NCI-H1417 treated with DMSO at 0.1 percent for 48 hours (cell line): ENCODE measurements at regions not wholly inside any gene's neighbourhood (a gene's known extent, or its start where the extent isn't known, plus 50 kb on each side); places are given as distances from the start of the nearest gene placed in this dataset.
A peak's percentile ranks its signal among the peaks of the same experiment; 100 is the strongest.
"Not testable (repeated sequence)": the region's sequence is repeated elsewhere in the genome, so short reads cannot be mapped to it uniquely, and the experiment has no call there.

ENCODE experiments used
- DNase-seq: peaks from one replicate; lab custom pipeline; 2025; lab: John Stamatoyannopoulos, UW

DNA sequence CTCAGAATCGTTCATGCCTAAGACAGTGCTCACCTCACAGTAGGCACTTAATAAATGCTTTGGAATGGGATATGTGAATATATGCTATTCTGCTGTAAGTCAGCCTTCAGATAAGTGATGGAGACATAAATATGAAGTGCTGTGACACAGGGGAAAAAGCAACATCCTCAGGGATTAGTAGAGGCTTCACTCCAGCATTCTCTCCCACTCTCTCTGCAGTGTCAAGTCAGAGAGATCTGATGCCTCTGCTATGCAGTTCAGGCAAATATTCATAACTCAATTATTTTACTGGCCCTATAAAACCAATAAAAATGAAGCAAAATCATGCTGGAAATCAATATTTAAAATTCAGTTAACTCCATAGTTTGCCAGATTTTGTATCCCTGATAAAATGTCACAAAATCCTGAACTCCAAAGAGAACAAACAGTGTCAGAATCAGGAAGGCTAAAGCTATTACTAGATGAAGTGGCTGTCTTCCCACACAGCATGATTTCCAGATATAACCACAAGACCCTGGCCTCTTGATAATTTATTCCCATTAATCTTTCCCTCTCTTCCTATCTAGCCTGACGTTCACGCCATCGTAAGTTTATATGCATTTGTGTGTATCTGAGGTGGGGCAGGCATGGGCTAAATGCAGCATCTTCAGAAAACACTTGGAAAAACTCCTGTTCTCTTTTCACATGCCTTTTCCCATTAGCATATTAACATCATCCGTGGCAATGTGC is 278.9 kb upstream of the ATP11B start:
- DNase-seq, result no peak

DNA sequence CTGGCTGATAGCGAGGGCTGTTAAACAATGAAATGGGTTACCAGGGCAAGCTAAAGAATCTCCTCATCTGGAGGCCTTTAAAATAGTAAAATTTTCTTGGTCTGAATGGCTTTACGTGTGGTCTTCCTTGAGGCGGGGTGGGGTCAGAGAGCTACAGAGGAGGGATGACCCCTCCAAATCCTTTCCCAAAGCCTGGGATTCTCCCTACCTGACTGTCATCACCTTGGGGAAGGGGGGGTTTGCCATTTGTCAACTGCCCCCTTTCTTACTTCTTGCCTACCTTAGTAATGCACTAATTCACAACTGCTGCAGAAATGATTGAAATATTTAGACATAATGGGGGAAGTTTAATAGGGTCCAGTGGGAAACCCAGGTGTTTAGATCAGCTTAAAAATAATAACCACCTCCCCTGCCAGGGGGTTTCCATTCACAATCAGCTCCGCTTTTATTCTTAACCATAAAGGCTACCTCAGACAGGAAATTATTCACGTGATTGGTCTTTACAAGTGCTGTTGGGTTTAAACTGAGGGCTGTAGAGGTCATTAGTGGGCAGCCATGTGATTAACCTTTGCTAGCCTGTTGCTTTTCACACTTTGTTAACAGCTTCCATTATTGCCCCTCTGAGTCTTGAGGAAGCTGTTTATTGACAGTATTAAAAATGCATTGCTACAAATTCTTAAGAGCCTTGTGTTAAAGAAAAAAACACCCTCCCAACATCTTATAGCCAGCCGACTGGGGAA is 276.5 kb upstream of the ATP11B start:
- DNase-seq, result no peak

DNA sequence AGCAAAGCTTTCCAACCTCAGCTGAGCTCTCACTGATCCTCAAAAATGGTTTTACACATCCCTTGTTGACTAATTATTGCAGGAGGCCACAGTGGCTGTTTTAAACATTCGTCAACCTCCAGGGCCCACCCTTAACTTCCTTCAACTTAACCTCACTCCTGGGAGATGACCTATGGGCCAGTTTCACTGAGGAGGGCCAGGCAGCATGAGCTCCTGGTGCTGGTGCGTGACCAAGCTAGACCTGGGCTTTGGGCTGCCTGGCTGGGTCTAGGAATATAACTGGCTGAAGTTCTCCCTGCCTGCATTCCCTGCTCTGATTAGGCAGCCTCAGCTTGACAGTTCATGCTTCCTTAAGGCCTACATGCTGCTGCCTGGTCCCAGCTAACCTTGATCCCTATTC is 273.7 kb upstream of the ATP11B start:
- no peak for DNase-seq

DNA sequence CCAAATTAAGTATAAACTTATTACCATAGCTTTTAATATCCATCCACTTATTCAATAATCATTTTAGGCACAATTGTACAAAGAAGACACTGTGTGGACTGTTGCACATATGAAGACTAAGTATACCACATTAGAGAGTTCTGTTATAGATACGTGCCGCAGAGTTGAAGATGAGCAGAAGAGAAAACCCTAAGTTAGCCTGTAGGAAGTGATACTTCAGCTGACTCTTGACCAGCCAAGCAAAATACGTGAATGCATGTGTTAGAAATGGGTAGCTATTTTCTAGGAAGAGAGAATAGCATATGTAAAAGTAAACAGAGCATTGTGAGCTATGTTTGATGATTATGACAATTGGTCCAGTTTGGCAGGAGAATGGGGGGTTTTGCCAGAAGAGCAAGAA is 272.0 kb upstream of the ATP11B start:
- no peak for DNase-seq

DNA sequence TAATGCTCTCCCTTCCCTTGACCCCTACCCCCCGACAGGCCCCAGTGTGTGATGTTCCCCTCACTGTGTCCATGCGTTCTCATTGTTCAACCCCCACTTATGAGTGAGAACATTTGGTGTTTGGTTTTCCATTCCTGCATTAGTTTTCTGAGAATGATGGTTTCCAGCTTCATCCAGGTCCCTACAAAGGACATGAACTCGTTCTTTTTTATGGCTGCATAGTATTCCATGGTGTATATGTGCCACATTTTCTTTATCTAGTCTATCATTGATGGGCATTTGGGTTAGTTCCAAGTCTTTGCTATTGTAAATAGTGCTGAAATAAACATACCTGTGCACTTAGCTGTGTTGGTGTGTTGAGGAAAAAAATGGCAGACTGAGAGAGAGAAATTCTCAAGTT is 269.9 kb upstream of the ATP11B start:
- not testable (repeated sequence) for DNase-seq

DNA sequence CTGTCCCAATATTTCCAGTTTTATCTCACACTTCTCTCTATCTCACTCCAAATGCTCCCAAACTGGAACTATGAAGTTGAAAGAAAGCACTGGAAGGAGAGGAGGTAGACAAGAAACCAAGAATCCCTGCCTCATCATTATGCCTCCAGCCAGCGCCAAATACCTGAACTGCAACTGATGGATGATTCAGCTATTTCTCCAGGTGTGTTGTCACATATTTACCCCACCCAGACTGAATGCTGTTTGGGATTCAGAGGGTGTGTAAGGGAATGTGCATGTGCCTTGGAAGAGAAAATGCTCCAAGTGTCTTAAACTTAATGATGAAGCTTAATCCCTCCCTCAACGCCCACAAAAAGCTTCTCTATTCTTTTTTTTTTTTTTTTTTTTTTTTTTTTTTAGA is 269.5 kb upstream of the ATP11B start:
- DNase-seq, result no peak

DNA sequence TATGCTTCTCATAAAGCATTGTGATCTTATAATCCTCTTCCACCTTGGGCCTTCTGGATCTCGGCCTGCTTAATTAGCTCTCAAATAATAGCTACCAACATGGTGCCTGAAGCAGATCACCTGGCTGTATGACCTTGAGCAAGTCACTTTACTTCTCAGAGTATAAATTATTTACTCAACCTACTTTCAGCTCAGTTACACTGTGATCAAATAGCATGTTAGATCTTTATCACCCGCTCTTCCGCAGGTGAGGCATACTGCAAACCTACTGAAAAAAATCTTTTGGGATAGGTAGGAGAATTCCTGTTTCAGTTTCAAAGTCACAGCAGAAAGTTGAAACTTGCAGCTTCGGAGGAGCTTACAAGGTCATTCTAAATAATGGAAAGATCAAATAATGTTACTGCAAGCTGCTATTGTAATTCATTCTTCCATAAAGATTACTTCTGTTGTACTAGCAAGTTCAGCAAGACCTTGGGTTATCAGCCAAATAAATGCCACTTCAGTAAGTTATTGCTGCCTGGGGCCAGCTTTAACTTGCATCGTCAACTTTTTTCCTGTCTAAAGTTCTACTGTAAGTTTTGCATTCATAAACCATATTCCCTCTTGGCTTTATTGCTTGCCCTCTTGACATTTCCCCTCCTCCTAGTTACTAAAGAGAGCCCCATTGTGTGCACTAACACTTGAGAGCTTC is 268.4 kb upstream of the ATP11B start:
- DNase-seq, result no peak

DNA sequence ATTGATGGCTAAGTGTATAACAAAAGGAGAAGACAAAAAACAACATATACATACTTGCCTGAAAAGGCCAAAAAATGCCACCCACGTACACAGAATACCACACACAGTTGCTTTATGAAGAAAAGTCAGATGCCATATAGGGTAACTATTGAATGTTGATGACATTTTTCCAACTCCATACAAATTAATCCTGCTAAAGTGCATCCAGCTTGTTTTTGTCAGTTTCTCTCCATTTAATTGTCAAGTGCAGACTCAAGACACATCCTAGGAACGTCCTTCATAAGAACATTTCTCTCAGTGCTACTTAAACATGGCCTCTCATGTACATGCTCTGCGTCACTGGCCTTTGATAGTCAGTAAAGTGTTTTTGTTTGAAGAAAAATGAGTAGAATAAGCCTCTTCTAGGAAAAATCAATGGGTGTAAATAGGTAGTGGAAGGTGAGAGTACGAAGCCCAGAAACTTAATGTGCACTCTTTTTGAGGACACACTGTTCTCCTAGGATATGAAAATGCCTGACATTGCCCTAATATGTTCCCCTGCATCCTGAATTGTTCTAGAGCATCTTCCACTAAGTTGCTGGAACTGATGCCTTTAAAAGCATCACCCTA is 267.4 kb upstream of the ATP11B start:
- no peak for DNase-seq

DNA sequence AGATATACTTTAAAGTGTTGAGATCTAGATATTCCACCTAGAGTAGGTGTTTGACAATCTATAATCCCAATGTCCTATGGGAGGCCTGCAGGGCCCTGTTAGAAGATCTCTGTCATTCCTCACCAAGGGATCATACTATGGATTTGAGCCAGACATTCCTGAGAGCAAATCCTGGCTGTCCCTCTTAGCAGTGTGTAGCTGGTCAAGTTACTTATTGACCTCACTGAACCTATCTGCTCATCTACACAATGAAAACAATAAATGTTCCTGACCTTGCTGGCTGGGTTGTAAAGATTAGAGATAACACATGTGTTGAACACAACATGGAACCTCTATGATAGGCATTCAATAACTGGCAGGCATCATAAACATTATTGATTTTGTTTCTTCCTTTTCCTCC is 265.6 kb upstream of the ATP11B start:
- no peak for DNase-seq

DNA sequence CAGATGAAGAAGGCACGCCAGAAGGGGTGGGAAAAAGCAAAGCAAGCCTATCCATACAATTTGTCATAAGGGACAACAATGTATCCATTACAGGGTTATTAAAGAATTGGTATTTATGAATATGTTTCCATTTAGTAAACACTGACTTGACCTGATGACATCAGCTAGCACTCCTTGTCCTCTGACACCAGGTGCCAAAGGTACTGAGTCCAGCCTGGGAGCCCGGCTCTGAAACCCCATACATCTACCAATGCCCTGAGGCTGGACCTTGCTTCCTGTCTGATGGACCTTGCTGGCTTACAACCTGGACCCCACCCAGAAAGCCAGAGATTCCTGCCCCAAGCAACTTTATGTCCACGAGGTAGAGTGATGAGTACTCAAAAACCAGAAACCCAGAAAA is 263.0 kb upstream of the ATP11B start:
- DNase-seq, result no peak

DNA sequence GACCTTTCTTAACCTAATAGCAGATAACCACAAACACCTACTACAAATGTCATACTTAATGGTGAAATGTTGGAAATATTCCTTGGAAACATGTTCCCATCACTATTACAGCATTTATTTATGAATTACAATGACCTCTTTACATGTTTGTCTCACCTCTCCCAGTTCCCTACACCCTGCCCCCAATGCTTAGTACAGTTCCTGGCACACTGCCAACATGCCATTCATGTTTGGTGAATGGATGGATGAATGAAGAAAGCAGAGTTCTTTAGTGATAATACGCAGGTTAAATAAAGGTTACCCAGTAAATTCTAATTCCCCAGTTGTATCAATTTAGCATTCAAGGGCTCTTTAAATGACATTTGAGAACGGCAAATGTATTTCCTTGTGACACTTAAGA is 259.9 kb upstream of the ATP11B start:
- DNase-seq, result no peak

DNA sequence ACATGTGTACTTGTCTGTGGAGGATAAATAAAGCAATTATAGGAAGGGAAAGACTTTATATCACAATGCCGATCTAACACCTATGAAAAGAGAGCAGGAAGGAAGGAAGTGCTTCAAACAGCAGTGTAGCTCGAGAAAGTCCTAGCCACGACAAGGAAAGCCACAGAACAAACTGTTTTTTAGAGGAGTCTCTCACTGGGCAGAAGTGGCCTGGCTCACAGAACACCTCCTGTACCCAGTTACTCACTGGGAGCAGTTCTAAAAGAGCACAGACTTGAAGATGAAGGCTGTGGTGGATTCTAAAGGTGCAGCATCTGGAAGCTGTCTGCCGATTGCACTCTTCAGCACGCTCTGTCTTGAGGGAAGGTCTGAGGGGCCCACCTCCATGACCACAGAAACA is 248.8 kb upstream of the ATP11B start:
- no peak for DNase-seq

DNA sequence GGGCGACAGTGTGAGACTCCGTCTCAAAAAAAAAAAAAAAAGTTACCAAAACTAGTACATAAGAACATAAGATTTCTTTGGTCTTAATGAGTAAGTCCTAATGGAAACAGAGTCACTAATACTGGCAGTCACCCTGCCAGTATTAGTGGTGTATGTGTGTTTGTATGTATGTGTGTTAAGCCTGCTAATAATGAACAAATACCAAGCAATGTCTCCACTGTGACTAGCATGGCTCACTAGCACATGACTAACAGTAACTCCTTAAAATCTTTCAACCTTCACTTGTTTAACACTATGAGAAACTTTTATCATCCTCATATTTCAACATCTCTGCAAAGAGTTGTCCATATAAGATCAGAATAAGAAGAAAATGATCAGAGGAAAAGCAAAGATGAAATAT is 231.0 kb upstream of the ATP11B start:
- DNase-seq, result no peak

DNA sequence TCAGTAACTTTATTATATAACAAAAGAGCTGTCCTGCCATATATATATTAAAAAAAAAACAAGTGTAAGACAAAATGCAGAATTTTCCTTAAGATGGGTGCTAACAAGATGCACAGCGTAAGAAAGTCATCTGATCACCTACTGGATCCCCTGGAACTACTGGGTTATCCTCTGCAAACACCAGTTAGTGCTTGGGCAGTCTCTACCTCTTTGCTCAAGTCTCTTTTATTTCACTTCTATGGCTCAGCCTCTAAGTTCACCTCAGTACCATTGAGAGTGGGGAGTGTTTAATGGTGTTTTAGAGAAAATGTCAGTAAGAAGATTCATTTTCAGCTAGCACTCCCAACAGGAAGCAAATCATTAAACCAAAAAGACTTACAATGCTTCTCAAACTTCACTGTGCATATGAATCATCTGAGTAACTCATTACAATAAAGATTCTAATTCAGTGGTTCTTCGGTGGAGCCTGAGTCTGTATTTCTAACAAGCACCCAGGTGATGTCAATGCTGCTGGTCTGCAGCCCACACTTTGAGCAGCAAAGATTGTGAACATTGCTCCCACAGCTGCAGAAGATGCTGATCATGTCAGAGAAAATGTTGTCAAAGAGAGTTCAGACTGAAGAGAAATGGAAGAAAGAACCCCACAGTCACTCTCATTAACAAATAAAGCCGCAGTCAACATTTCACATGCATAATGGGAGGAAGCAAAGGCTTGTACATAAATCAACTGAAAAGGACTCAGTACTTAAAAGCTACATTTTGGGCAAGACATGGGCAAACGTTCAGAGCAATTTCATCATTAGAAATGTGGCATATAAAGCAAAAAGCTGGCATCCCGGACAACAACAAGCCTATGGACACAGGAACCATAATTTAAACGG is 227.1 kb upstream of the ATP11B start:
- no peak for DNase-seq

DNA sequence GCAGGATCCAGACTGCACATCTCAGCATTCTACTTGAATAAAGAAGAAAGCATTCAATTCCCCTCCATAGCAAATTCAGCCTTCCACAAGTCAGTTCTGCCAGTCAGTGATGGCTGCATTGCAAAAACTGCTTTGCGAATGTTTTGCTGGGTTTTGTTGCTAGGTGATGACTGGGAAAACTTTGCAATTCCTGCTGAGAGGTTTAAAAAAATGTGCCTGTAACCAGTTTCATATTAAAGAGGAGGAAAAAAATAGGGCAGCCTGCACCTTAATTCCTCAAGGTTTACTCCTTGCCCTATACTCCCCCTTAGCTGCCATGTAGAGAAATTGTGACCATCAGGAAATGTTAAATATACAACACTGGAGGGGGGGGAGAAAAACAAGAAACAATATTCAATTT is 225.6 kb upstream of the ATP11B start:
- DNase-seq, result peak; percentile 9

DNA sequence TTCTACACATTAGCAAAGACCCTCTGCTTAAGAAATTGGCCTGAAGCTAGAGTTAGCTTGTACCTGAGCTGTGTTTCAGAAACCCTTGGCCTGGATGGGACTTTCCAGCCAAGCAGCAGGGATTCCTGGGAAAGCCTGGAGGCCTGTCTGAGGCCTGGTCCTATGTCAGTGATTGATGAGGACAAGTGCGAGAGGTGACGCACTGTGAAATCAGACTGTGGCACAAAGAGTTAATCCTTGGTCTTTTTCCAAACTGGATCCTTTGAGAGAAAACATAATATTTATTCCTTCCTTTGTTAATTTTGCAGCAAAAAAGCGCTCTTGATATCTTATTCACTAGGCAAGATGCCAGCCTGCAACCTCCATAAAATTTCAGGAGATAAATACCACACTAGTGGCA is 225.0 kb upstream of the ATP11B start:
- DNase-seq, result no peak

DNA sequence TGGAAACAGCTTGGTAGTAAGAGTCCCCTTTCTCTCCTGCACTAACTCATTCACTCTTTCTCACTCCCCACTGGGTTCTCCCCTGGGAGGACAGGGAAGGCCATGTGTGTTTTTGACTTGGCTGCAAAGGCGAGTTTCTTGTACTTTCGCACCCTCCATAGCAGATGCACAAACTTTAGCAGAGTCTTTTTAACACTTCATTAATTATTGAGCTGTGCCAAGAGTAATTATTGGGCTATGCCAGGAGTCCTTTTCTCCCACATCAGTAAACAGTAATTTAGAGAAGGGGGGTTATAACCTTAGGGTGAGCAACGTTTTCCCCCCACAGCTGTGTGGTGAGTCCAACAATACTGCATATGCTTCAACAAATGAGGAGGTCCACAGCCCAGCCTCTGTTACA is 224.4 kb upstream of the ATP11B start:
- DNase-seq, result no peak

DNA sequence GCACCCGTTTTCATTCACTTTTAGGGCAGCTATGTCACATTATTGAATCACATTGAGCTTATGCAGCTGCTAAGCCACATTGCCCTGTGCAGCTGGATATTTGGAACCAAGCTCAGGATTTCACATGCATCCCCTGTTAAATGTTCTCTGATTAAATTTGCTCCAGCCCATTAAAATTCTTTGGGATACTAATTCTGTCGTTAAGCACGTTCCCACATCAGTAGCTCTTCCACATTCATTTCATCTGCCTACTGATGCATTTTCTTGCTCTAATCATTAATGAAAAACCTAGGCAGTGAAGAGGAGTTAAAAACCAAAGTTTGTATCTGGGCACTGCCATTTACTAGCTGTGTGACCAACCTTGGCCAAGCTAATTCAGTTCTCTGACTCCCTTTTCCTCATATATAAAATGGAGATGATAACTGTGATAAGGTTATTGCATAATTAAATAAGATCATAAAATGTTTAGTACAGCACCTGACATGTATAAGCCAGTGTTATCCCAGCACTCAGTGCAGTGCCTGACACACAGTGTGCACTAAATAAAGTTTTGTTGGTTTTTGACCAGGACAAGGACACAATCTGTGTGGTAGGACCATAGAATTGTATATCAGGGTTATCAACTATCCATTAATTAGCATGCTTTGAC is 222.2 kb upstream of the ATP11B start:
- DNase-seq, result no peak

DNA sequence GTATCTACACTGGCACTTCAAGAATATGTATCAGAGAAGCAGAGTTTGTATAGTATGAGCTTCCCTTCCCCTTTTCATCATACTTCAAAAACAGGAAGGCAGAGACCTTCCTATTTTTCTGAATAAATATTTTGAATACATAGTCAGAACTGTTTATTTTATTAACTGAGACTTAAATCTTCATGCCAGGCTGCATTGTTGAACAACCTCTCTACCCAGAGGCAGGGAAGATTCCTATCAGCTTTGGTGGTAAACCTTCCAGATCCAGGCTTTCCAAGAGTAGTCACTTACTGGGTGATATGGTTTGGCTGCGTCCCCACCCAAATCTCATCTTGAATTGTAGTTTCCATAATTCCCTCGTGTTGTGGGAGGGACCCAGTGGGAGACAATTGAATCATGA is 217.4 kb upstream of the ATP11B start:
- no peak for DNase-seq

DNA sequence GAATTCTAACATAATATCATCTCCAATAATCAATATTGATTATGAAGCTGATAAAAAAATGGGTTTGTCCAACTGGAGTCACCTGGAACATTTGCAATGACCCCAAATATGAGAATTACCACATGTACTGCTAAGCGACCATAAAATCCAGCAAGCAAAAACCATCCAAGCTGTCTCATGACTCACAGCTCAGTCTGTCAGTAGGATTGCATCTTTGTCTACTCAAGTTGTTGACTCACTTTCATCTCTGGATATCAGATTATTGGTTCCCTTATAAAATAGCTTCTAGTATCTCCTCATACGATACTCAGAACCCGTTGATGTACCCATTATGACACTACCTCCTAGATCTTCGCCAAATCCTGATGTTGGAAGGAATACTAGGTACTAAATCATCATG is 209.8 kb upstream of the ATP11B start:
- DNase-seq, result no peak

DNA sequence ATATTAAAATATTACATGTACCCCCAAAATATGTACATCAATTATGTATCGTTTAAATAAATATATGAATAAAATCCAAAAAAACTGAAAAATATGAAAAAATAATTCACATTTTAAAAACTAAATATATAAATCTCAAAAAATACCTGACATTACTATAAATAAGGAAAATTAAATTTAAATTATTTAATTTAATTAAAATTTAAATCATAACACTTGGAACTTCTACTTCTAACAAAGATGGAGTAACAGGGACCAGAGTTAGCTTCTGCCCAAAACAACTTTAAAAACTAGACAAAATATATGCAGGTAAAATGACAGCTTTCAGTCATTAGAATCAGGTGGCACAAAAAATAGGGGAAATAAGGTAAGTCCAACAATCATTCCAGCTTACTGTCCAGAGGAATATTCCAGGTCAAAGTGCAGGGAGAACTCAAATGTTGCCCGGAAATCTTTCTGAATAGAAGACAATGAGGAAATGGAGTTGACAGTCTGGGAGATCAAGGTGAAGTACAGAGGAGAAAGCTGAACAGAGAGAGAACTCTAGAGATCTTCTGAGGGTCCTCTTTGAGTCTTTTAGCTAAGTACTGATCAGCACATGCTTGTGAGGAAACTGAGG is 207.7 kb upstream of the ATP11B start:
- no peak for DNase-seq
